HG03432 (cell line): ENCODE measurements at regions not wholly inside any gene's neighbourhood (a gene's known extent, or its start where the extent isn't known, plus 50 kb on each side); places are given as distances from the start of the nearest gene placed in this dataset.
"Not testable (repeated sequence)": the region's sequence is repeated elsewhere in the genome, so short reads cannot be mapped to it uniquely, and the experiment has no call there.

Source experiments
- ATAC-seq: cut with Tn5 transposase; IDR thresholded peaks from one replicate; pipeline ENCODE4 v1.9.1; 2021; ENCODE audit warnings: mild to moderate bottlenecking, moderate library complexity; ENCODE audit not compliant: unreplicated experiment

DNA sequence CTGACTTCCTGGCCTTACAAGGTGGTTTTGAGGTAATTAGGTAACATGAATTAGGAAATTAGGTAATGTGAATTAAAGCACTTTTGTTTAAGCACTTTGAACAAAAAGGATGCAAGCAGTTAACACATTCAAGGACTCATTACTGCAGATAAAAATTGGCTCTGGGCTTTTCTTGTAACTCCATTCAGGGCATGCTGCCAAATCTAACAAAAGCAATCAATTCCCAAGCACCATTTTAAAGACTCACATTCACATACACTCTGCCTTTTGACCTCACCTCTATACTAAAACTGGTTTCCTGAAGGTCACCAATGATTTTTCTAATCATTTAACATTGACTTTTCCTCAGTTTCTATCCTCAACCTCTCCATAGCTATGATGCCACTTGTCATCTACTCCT is 251.2 kb upstream of the RHOBTB1 start:
- ATAC-seq = no peak

DNA sequence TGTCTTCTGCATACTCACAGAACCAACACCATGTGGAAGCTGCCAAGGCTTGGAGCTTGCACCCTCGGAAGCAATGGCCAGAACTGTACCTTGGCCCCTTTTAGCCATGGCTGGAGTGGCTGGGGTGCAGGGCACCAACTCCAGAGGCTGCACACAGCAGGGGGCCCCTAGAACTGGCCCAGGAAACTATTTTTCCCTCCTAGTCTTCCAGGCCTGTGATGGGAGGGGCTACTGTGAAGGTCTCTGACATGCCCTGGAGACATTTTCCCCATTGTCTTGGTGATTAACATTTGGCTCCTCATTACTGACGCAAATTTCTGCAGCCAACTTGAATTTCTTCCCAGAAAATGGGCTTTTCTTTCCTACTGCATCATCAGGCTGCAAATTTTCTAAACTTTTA is 248.6 kb upstream of the RHOBTB1 start:
- ATAC-seq = not testable (repeated sequence)

DNA sequence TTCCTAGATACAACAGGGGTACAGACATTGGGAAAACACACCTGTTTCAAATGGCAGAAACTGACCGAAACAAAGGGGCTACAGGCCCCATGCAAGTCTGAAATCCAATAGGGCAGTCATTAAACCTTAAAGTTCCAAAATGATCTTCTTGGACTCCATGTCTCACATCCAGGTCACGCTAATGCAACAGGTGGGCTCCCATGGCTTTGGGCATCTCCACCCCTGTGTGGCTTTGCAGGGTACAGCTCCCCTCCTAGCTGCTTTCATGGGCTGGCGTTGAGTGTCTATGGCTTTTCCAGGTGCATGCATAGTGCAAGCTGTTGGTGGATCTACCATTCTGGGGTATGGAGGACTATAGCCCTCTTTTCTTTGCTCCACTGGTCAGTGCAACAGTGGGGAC is 248.1 kb upstream of the RHOBTB1 start:
- ATAC-seq = no peak

DNA sequence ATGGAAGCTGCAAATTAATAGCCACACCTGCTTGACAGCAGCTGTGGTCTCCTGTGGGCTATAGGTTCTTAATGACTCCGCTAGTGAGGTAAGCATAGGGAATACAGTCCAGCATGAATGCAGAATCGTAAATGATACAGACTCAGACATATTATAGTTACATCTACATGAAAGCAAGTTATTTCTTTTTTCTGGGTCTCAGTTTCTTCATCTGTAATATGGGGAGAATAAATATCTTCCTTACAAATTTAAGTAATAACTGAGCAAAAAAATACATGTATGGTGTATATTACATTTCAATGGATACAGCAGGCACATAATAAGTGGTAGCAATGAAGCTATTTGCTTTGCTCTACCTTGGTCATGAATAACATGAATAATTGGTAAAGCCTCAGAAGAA is 245.9 kb upstream of the RHOBTB1 start:
- ATAC-seq = no peak

DNA sequence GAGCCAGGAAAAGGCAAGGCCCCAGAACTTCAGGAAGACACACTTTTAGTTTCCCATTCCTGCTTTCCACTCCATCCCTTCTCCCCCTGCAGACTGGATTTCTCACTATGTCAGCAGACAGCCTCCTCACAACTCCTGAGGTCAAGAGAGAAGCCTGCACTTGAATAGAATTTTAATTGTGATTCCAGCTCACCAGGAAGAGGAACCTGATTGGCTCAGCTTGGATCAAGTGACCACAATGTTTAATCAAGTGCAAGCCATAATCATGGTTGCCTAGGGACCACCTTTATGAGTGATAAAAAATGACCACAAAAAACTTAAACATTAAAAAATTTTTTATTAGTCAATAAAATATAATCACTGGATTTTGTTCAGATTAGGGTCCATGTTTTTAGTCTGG is 244.7 kb upstream of the RHOBTB1 start:
- ATAC-seq = no peak

DNA sequence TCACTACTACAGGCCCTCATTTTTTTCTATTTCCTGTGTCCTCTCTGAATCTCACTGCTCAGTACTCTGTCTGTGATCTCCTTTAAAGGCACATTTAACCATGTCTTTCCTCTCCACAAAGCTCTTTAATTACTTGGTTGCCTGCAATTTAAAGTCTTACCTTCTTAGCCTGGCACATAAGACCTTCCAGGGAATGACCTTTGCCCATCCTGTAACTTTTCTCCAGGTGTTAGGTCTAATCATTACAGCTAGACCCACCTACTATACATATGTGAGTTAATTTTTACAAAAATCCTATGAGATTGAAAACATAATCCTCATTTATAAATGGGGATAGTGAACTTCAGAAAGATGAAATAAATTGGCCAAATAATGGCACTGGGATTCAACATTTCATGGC is 244.1 kb upstream of the RHOBTB1 start:
- ATAC-seq = no peak

DNA sequence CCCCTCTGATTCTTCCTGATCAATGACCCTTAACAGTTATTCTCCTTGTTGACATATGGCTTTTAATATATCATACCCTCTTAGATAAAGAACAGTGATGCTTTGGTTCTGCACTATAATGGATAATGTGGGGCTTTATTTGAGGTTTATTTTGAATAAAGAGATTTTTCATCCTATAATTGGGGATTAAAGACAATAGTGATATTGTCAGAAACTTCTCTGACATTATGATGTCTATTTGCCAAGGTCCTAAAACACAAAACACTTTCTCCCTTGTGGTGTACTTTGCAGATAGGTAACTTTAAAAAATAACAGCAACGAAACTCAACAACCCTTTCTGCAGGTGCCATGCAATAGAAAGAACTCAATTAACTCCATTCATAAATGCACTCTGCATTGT is 243.6 kb upstream of the RHOBTB1 start:
- no peak for ATAC-seq

DNA sequence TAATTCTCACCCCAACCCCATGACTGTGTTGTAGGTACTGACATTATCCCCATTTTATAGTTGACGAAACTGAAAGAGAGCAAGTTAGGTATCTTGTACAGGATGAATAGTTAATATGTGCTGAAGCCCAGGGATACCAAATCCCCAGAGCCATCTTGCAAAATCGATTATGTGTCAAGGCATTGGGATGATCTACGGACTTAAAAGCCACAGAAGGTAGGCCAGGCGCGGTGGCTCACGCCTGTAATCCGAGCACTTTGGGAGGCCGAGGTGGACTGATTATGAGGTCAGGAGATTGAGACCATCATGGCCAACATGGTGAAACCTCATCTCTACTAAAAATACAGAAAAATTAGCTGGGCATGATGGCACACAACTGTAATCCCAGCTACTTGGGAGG is 242.4 kb upstream of the RHOBTB1 start:
- no peak for ATAC-seq

DNA sequence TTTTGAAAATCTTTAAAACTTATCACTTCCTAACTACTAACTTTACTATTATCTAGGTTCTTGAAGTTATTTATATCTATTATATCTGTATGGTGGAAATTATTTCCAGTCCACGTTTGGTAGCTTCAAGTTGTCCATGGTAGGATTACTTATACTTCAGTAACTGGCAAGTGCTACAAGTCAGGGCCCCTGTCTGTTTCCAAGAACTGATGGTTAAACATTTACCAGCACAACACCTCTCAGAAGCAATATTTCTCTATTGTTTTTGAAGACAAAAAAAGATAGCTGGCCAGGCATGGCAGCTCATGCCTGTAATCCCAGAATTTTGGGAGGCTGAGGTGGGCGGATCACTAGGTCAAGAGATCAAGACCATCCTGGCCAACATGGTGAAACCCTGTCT is 240.4 kb upstream of the RHOBTB1 start:
- ATAC-seq = no peak

DNA sequence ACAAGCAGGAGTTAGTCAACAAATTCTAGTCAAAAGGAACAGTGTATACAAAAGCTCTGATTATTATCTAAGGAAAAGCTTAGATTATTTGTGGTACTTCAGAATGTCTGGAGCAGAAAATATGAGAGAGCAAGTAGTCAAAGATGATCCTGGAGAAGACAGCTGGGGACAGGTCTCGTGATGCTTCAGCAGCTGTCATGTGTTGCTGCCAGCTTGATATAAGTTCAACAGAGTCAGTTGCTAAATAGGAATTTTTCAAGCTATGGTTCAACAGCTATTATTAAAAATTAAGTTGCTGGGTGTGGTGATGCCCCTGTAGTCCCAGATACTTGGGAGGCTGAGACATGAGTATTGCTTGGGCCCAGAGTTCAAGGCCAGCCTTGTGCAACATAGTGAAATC is 240.0 kb upstream of the RHOBTB1 start:
- ATAC-seq = no peak

DNA sequence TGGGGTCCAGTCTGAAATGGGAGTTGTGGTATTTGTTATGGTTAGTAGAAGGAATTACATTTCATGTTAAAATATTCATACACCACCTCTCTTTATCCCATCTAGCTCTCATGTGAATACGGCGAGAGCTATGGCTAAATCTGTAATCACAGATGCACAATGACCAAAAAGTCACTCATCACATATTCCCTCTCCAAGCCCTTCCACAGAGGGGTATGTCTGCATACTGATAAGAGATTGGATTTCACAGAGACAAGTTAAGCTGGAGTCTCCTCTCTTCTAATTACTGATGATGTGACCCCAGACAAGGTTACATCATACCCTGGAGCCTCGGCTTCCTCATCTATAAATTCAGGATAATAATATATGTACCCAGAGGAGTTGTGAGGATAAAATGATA is 237.8 kb upstream of the RHOBTB1 start:
- ATAC-seq = no peak

DNA sequence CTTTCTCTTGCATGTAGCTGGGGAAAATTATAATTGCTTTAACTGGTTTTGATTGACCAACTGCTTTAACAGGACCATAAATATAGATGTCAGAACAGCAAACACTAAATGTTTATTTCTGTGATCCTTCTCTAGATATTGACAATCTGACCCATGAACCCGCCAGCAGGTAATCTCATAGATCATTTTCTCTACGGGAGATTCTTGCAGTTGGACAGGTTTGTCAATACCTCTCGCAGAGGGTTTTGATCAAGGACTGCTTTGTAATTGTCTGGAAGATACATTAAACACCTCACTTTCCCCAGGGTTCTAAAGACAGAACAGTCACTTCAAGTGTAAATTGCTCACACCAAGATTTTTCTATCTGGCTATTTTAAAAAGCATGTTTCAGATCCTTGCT is 235.8 kb upstream of the RHOBTB1 start:
- no peak for ATAC-seq

DNA sequence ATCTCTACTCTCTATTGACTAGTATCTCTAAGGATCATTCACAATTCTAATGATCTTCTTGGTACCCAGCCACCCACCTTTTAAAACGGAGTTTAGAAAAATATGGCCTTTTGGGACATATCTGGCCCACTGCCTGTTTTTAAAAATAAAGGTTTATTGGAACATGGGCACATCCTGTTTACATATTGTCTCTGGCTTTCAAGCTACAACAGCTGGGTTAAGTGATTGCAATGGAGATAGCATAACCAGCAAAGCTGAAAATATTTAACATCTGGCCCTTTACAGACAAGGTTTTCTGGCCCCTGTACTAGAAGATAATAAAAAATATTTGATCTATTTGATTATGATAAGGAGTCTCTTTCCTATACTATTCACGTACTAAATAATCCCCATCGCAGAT is 232.4 kb upstream of the RHOBTB1 start:
- ATAC-seq = no peak

DNA sequence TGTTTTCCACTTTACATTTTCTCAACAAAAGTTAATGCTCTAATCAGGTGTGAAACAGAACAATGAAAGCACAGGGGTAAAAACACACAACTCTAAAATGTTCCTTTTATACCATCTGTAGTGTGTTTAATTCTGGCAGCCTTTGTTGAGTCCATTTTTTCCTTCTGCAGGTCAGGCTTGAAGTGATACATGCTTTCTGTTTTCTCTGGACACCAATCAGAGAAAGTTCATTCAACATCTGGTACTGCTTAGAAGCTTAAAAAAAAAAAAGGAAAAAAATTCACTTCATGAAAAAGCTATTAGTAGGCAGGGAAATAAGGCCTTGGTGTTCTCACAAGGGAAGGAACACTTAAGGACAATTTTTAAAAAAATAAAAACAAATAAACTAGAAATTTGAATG is 231.3 kb upstream of the RHOBTB1 start:
- no peak for ATAC-seq

DNA sequence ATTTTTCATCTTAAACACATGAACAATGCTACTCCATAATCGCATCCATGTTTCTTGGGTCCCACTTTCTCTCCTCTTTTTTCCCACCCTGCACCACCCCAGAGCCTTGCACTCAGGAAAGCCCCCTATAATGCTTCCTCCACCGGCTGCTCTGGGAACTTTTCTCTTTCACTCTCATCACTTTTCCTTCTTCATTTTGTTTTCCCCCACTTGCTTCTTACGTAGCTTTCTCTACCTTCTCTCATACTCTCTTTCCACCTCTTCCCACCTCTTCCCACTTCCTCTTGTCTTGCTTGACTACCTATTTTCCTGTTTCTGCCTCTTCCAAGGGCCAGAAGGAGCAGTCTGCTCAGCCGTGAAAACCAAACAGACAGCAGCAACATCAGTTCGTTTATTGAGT is 229.5 kb upstream of the RHOBTB1 start:
- no peak for ATAC-seq

DNA sequence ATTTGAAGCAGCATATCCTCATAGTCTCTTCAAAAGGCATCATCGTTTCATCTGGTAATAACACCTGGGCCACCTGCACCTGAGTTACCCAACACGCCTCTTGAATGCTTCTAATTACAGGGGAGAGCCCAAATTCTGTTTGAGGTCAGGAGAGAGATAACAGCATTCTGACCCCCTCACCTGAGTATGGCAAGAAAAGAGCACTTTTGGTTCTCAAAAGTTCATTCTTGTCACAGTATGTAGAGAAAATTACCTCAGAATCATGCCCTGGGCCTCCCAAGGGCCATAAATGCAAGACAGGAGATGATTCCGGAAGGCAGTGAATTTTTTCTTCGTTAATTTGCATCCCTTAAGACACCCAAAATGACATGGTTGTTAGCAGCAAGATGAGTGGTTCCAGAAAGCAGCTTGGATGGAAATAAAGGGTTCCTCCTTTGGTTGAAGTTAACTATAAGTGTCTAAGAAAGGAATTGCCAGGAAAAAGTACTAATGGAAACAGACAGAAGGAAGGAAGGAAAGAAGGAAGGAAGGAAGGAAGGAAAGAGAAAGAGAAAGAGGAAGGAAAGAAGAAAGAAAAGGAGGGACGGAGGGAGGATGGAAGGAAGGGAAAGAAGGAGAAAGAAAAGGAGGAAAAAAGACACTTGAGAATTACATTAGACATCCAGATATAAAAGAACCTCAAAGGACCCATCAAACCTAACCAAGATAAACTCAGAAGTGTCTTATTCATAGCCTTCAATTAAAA is 228.4 kb upstream of the RHOBTB1 start:
- ATAC-seq = peak; percentile 87

DNA sequence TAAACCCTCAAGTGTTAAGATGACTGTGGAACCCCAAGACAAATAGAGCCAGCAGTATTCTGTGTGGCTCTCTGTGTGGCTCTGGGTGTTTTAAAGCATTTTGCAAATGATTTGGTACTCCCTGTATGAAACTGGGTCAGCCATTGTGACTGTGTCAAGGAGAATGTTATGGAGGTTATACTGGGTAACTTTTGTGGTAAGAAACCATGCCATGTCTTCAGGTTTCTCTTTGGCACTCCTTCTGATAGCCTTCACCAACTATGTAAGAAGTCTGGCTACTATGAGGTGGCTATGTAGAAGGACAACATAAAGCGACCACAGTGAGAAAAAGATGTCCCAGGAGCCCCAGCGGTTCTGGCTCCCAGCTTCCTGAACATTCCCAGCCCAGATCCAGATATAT is 226.6 kb upstream of the RHOBTB1 start:
- ATAC-seq = no peak

DNA sequence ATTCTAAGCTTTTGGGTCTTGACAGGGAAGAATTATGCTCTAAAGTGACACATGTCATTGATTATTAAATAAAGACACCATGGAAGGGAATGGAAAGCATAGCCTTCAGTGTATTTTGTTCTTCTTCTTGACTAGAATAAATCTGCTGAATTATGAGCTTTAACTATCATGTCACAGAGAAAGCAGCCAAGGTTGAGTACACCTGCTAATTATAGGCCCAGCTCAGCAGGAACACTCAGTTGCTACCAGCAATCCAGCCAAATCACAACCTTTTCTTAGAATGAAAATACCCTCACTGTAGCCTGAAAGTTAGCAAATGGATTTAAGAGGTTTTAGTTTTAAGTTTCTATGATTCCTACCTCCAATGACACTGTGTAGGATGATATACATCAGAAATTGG is 225.3 kb upstream of the RHOBTB1 start:
- no peak for ATAC-seq

DNA sequence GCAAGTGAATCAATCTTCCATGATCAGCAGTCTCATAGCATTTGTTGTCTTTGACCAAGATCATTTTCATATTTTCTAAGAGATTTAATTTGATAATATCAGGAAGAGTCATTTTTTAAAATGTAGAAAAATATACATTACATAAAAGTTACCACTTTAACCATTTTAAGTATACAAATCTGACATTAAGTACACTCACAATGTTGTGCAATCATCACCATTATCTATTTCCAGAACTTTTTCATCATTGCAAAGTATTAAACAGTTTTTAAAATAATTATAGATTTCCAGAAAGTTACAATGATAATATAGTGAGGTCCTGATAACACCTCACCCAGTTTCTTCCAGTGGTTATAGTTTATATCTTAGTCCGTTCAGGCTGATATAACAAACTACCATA is 222.5 kb upstream of the RHOBTB1 start:
- no peak for ATAC-seq

DNA sequence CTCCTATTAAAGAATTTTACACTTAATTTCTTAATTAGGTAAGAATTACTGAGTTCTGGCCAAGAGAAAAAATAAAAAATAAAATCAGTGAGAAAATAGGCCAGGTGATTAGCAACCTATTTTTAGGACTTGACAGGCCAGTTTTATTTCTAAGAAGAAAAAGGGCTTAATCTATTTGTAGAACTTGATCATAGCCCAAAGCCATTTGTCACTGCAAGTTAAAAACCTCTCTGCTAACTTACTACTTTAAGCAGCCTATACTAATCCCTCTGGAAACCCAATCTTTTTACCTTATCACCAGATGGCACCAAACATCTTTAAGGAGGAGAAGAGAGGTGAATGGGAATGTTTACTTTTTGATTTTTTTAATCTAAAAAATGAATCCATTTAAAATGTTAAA is 222.1 kb upstream of the RHOBTB1 start:
- ATAC-seq = no peak

DNA sequence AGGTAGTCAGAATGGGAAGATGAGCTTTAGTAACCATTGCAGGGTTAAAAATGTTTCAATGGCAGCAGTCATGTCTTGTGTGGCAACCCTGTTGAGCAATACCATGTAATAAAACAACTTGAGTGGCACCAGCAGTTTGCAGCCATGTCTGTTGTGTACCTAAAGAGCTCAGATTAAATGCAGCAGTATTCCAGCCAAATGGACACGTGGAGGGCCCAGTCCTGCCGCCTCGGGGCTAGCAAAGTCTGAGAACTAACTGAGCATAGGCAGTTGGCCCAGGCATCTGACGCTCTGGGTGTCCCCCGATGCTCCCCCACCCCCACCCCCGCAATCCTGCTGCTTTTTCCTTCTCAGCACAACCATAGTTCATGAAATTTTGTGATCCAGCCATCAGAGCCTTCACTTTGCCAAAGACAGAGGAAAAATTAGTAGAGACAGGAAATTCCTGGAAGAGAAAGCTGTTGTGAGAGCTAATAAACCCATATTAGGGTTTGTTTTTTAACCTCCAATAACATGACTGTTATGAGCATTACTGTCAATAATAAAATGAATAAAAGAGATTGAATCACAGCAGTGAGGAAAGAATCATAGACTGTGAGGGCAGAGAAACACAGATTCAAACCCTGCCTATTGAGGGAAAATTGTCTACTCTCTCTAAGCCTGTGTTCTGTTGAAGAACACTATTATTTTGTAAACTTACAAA is 220.6 kb upstream of the RHOBTB1 start:
- ATAC-seq = no peak

DNA sequence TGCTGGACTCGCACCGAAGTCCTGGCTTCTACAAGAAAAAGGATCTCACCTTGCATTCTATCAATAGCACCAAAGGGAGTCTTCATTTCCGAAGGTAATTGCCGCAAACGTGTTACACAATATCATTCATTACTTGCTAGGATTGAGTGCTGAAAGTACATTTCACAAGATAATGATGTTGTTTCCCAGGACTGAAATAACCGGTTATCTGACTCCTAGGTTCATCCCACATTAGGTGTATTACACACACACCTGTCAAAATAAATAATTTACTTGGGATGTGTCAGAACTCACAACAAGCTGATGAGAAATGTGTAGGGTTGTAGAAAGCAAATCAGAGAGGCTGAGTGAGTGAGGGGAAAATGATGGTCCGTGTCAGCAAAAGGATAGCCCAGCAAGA is 219.4 kb upstream of the RHOBTB1 start:
- no peak for ATAC-seq

DNA sequence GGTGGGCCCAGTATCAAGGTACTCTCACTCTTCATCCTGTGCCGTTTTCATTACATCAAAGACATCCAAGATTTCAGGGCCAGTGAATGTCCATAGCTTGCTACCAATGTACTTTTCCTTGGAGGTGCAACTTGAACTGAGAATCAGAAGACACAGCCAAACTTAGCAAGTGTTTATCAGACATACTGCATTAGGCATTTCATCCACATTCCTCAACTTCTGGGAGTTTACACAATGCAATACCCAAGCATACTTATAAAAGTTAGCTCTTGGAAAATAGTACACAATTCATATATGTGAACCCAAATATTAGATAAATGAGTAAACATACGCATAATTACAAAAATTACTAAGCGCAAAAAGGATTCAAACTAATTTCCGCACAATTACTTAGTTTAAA is 216.3 kb upstream of the RHOBTB1 start:
- ATAC-seq = no peak
